ENCODE measurements at regions not wholly inside any gene's neighbourhood (a gene's known extent, or its start where the extent isn't known, plus 50 kb on each side); places are given as distances from the start of the nearest gene placed in this dataset.

- POLR2A ChIA-PET: no interaction called here
- Histone ChIP-seq H3K36me3 (ENCODE audit: insufficient read depth, low read length) (no peaks in the 10 kb centered on the region), H3K4me3 (ENCODE audit: low read length) (no peak overlapping the region), H3K27ac (ENCODE audit: low read depth, low read length) (no peak overlapping the region), H3K27me3 (ENCODE audit: insufficient read depth, low read length, poor library complexity, severe bottlenecking) (peaks cover 4% of the 10 kb centered on the region), H3K9me3 (ENCODE audit: low read length) (no peaks in the 10 kb centered on the region), H3K4me1 (ENCODE audit: insufficient read depth, low read length) (no peaks in the 10 kb centered on the region)
- DNase-seq: no peak
- Mint-ChIP-seq H3K36me3 (no peaks in the 10 kb centered on the region), H3K9me3 (no peaks in the 10 kb centered on the region), H3K27me3 (peaks cover 5 to 37% of the 10 kb centered on the region in 2 donors), H3K27ac (no peak overlapping the region), H3K4me3 (no peak overlapping the region), H3K4me1 (no peaks in the 10 kb centered on the region)
- CTCF ChIA-PET: no interaction called here
Observed at GRCh38 chr1:47656719-47657685, 219.2 kb downstream of the FOXD2 start.

DNA sequence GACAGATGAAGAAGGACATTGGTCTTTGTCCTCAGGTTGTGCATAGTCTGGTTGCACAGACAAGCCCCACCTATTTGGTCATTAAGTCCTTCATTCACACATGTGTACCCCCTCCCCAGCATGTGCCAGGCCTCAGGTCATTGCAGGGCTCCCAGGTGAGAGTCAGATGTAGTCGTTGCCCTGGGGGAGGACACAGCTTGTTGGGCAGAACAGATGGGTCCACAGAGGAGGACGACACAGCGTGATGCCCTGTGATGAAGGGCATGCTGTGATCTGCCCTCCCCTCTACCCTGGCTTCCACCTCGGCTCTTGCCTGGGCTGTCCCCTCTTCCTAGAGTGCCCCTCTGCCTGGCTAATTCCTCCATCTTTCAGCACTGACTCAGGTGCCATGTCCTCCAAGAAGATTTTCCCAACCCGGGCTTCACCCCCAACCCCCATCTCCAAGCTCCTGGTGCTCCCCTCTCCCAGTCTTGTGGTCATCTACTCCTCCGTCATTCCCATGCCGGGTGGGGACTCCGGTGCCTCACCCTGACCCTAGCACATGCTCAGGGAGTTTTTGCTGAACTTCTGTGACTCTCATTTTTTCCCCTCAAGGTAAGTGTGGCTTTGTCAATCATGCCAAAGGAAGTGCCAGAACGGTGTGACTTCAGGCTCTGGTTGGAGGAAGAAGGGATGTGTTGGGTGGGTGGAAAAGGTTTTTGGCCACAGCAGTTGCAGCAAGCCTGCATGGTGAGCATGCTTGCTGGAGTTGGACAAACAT is 220.5 kb downstream of the FOXD2 start:
- Histone ChIP-seq H3K4me3 (ENCODE audit: low read length) (no peak overlapping the region), H3K27ac (ENCODE audit: low read depth, low read length) (no peak overlapping the region), H3K4me1 (ENCODE audit: insufficient read depth, low read length) (no peaks in the 10 kb centered on the region), H3K27me3 (ENCODE audit: insufficient read depth, low read length, poor library complexity, severe bottlenecking) (peaks cover 4% of the 10 kb centered on the region), H3K9me3 (ENCODE audit: low read length) (no peaks in the 10 kb centered on the region), H3K36me3 (ENCODE audit: insufficient read depth, low read length) (no peaks in the 10 kb centered on the region)
- Mint-ChIP-seq H3K9me3 (no peaks in the 10 kb centered on the region), H3K4me3 (no peak overlapping the region), H3K27ac (no peak overlapping the region), H3K27me3 (peaks cover 6 to 37% of the 10 kb centered on the region in 2 donors), H3K36me3 (no peaks in the 10 kb centered on the region), H3K4me1 (peaks cover under 1 to 8% (median 8%) of the 10 kb centered on the region in 3 donors)
- ChIA-PET POLR2A (no interaction called here), CTCF (no interaction called here)
- DNase-seq: no peak

GRCh38 chr1:47659146-47659545 is 221.3 kb downstream of the FOXD2 start:
- H3K4me3 Mint-ChIP-seq: no peak overlapping the region
- Histone ChIP-seq H3K4me1 (ENCODE audit: insufficient read depth, low read length) (no peaks in the 10 kb centered on the region), H3K27me3 (ENCODE audit: insufficient read depth, low read length, poor library complexity, severe bottlenecking) (peaks cover under 1% of the 10 kb centered on the region), H3K4me3 (ENCODE audit: low read length) (no peak overlapping the region), H3K27ac (ENCODE audit: low read depth, low read length) (no peak overlapping the region), H3K9me3 (ENCODE audit: low read length) (no peaks in the 10 kb centered on the region), H3K36me3 (ENCODE audit: insufficient read depth, low read length) (no peaks in the 10 kb centered on the region)
- H3K36me3 Mint-ChIP-seq: no peaks in the 10 kb centered on the region
- ChIA-PET POLR2A (no interaction called here), CTCF (no interaction called here)
- H3K27me3 Mint-ChIP-seq: peaks cover 3 to 35% of the 10 kb centered on the region in 2 donors
- H3K27ac Mint-ChIP-seq: no peak overlapping the region
- DNase-seq: no peak
- no peaks in the 10 kb centered on the region for H3K9me3 Mint-ChIP-seq
- H3K4me1 Mint-ChIP-seq: peaks cover 1 to 13% (median 9%) of the 10 kb centered on the region in 3 donors

DNA sequence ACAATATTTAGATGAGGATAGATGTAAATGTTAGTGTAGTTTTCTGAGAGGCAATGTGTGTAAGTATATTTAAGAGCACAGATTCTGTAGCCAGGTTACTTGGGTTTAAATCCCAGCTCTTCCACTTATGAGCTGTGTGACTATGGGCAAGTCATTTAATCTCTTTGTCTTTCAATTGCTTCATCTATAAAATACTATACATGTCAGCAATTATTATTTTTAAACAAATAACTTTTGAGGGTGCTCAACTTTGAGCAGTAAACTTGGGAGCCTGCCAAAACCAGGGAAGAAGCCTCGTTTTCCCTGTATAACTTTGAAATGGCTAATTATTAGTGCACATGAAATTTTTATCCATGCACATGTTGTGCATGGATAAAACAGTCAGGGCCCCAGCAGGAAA is 222.8 kb downstream of the FOXD2 start:
- H3K27me3 Mint-ChIP-seq: peaks cover 1 to 23% of the 10 kb centered on the region in 2 donors
- CTCF ChIA-PET: no interaction called here
- Histone ChIP-seq H3K27me3 (ENCODE audit: insufficient read depth, low read length, poor library complexity, severe bottlenecking) (no peaks in the 10 kb centered on the region), H3K4me1 (ENCODE audit: insufficient read depth, low read length) (no peaks in the 10 kb centered on the region), H3K36me3 (ENCODE audit: insufficient read depth, low read length) (no peaks in the 10 kb centered on the region), H3K27ac (ENCODE audit: low read depth, low read length) (no peak overlapping the region), H3K4me3 (ENCODE audit: low read length) (no peak overlapping the region), H3K9me3 (ENCODE audit: low read length) (no peaks in the 10 kb centered on the region)
- no peak overlapping the region for H3K4me3 Mint-ChIP-seq
- no peak overlapping the region for H3K27ac Mint-ChIP-seq
- DNase-seq: no peak
- POLR2A ChIA-PET: no interaction called here
- no peaks in the 10 kb centered on the region for H3K36me3 Mint-ChIP-seq
- H3K4me1 Mint-ChIP-seq: peaks cover 1 to 13% (median 9%) of the 10 kb centered on the region in 3 donors
- H3K9me3 Mint-ChIP-seq: no peaks in the 10 kb centered on the region

- Histone ChIP-seq H3K4me1 (ENCODE audit: insufficient read depth, low read length) (no peaks in the 10 kb centered on the region), H3K27me3 (ENCODE audit: insufficient read depth, low read length, poor library complexity, severe bottlenecking) (no peaks in the 10 kb centered on the region), H3K9me3 (ENCODE audit: low read length) (no peaks in the 10 kb centered on the region), H3K36me3 (ENCODE audit: insufficient read depth, low read length) (no peaks in the 10 kb centered on the region), H3K27ac (ENCODE audit: low read depth, low read length) (no peak overlapping the region), H3K4me3 (ENCODE audit: low read length) (no peak overlapping the region)
- Mint-ChIP-seq H3K27me3 (peaks cover 1 to 19% of the 10 kb centered on the region in 2 donors), H3K36me3 (no peaks in the 10 kb centered on the region), H3K4me1 (peaks cover 1 to 13% (median 9%) of the 10 kb centered on the region in 3 donors), H3K27ac (peak overlapping the region in 1 of 8 donors; percentile 9), H3K4me3 (no peak overlapping the region), H3K9me3 (peaks cover 0 to under 1% (median 0%) of the 10 kb centered on the region in 5 donors)
- ChIA-PET POLR2A (no interaction called here), CTCF (no interaction called here)
- DNase-seq: no peak
Observed at GRCh38 chr1:47661040-47661439, 223.2 kb downstream of the FOXD2 start.

DNA sequence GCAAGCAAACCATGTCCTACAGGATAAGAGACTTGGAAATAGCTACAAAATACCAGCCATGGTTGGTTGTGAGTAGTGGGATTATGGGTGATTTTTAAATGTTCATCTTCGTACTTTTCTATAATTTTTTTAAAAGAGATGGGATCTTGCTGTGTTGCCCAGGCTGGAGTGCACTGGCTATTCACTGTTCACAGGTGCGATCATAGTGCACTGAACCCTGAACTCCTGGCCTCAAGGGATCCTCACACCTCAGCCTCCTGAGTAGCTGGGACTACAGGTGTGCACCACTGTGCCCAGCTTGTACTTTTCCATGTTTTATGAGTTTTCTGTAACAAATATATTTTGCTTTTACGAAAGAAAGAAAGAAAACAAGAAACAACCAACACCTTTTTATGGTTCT is 224.2 kb downstream of the FOXD2 start:
- no peak overlapping the region for H3K4me3 Mint-ChIP-seq
- H3K4me1 Mint-ChIP-seq: peaks cover 1 to 13% (median 9%) of the 10 kb centered on the region in 3 donors
- peaks cover 1 to 13% of the 10 kb centered on the region in 2 donors for H3K27me3 Mint-ChIP-seq
- Histone ChIP-seq H3K27ac (ENCODE audit: low read depth, low read length) (no peak overlapping the region), H3K36me3 (ENCODE audit: insufficient read depth, low read length) (no peaks in the 10 kb centered on the region), H3K27me3 (ENCODE audit: insufficient read depth, low read length, poor library complexity, severe bottlenecking) (no peaks in the 10 kb centered on the region), H3K9me3 (ENCODE audit: low read length) (no peaks in the 10 kb centered on the region), H3K4me1 (ENCODE audit: insufficient read depth, low read length) (no peaks in the 10 kb centered on the region), H3K4me3 (ENCODE audit: low read length) (no peak overlapping the region)
- H3K27ac Mint-ChIP-seq: no peak overlapping the region
- H3K36me3 Mint-ChIP-seq: no peaks in the 10 kb centered on the region
- DNase-seq: no peak
- H3K9me3 Mint-ChIP-seq: peaks cover 0 to 2% (median 0%) of the 10 kb centered on the region in 5 donors
- ChIA-PET POLR2A (no interaction called here), CTCF (no interaction called here)

- H3K9me3 ChIP-seq (ENCODE audit: low read length): no peaks in the 10 kb centered on the region
- Mint-ChIP-seq H3K27me3 (peaks cover 1 to 9% of the 10 kb centered on the region in 2 donors), H3K27ac (no peak overlapping the region), H3K9me3 (peaks cover 0 to 2% (median 0%) of the 10 kb centered on the region in 5 donors), H3K36me3 (no peaks in the 10 kb centered on the region), H3K4me3 (no peak overlapping the region), H3K4me1 (peaks cover 1 to 13% (median 9%) of the 10 kb centered on the region in 3 donors)
- no peak overlapping the region for H3K27ac ChIP-seq (ENCODE audit: low read depth, low read length)
- ChIA-PET CTCF (interaction anchor here (0.8 kb wide), 1 partner anchor 226 kb away, joined by 3 read pairs; the partner anchor contains the start of gene FOXD2), POLR2A (no interaction called here)
- no peaks in the 10 kb centered on the region for H3K36me3 ChIP-seq (ENCODE audit: insufficient read depth, low read length)
- no peak overlapping the region for H3K4me3 ChIP-seq (ENCODE audit: low read length)
- H3K4me1 ChIP-seq (ENCODE audit: insufficient read depth, low read length): no peaks in the 10 kb centered on the region
- DNase-seq: no peak
- no peaks in the 10 kb centered on the region for H3K27me3 ChIP-seq (ENCODE audit: insufficient read depth, low read length, poor library complexity, severe bottlenecking)
Observed at GRCh38 chr1:47663286-47663685, 225.4 kb downstream of the FOXD2 start.

DNA sequence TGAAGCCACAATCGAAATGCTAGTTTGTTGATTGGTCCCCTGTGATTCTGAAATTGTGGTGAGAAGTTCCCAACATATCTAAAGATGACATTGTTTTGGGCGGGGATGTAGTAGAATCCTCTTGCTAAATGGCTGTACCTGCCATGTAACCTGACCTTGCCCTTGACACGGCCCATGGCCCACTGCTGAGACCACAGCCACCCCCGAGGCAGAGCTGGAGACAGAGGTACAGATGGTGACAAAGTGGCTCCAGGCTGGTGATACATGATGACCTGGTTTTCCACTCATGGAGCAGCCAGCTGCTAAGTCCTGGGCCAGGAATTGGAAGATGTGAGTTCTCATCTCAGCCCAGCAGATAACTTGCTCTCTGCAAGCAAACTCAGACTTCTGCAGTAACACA is 226.5 kb downstream of the FOXD2 start:
- Histone ChIP-seq H3K4me3 (ENCODE audit: low read length) (no peak overlapping the region), H3K36me3 (ENCODE audit: insufficient read depth, low read length) (no peaks in the 10 kb centered on the region), H3K9me3 (ENCODE audit: low read length) (no peaks in the 10 kb centered on the region), H3K27ac (ENCODE audit: low read depth, low read length) (no peak overlapping the region), H3K27me3 (ENCODE audit: insufficient read depth, low read length, poor library complexity, severe bottlenecking) (no peaks in the 10 kb centered on the region), H3K4me1 (ENCODE audit: insufficient read depth, low read length) (no peaks in the 10 kb centered on the region)
- DNase-seq: no peak
- Mint-ChIP-seq H3K9me3 (peaks cover 0 to 2% (median 0%) of the 10 kb centered on the region in 5 donors), H3K4me3 (no peak overlapping the region), H3K27me3 (peaks cover 1 to 9% of the 10 kb centered on the region in 2 donors), H3K27ac (no peak overlapping the region), H3K36me3 (no peaks in the 10 kb centered on the region), H3K4me1 (peaks cover 1 to 13% (median 9%) of the 10 kb centered on the region in 3 donors)
- ChIA-PET CTCF (no interaction called here), POLR2A (no interaction called here)

Data from CD8-positive, alpha-beta memory T cell (primary cell).